ENCODE measurements at regions not wholly inside any gene's neighbourhood (a gene's known extent, or its start where the extent isn't known, plus 50 kb on each side); places are given as distances from the start of the nearest gene placed in this dataset.
A peak's percentile ranks its signal among the peaks of the same experiment; 100 is the strongest.
"Not testable (repeated sequence)": the region's sequence is repeated elsewhere in the genome, so short reads cannot be mapped to it uniquely, and the experiment has no call there.

GRCh38 chr17:64779376-64780095, 117.4 kb upstream of the SMURF2 start:
- no peak overlapping the region for H3K27ac ChIP-seq (ENCODE audit: low read length)
- H3K79me2 ChIP-seq (ENCODE audit: low read length), result no peaks in the 10 kb centered on the region
- H3K4me3 ChIP-seq (ENCODE audit: low read length), result no peak overlapping the region
- H2AFZ ChIP-seq (ENCODE audit: low read depth, low read length), result no peak overlapping the region
- no peaks in the 10 kb centered on the region for H3K27me3 ChIP-seq (ENCODE audit: low read depth, low read length)
- no peak overlapping the region for H3K4me2 ChIP-seq (ENCODE audit: low read length)
- TF ChIP-seq EZH2phosphoT487 (IDR thresholded peaks at IDR 0.05; ENCODE audit: low read depth) (no peak), CTCF (IDR thresholded peaks at IDR 0.05; ENCODE audit: low read depth, low read length) (no peak)
- no peaks in the 10 kb centered on the region for H3K9me3 ChIP-seq (ENCODE audit: insufficient read depth, low read length)
- H3K36me3 ChIP-seq (replicated peaks; ENCODE audit: low read depth, low read length), result peaks cover 3% of the 10 kb centered on the region
- H3K9ac ChIP-seq (ENCODE audit: low read length), result no peak overlapping the region
- H4K20me1 ChIP-seq (ENCODE audit: insufficient read depth, low read length), result no peaks in the 10 kb centered on the region
- H3K4me1 ChIP-seq (ENCODE audit: low read length), result peaks cover 25% of the 10 kb centered on the region

DNA sequence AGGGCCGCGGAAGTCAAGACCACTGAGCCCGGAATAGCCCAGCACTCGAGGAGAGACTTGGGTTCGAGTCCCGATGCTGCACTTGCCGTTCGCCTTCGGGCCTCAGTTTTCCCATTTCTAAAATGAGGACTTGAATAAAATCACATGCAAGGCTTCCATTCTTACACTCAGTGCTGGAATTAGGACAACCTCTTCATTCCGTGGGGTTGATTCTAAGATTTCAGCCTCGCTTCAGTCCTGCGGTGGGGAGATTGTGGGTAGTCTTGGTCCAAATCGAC, 116.9 kb upstream of the SMURF2 start:
- H3K27ac ChIP-seq (ENCODE audit: low read length); H3K4me2 ChIP-seq (ENCODE audit: low read length); H3K27me3 ChIP-seq (ENCODE audit: low read depth, low read length); H3K9ac ChIP-seq (ENCODE audit: low read length); H3K79me2 ChIP-seq (ENCODE audit: low read length); H4K20me1 ChIP-seq (ENCODE audit: insufficient read depth, low read length); H3K4me3 ChIP-seq (ENCODE audit: low read length); H2AFZ ChIP-seq (ENCODE audit: low read depth, low read length); H3K36me3 ChIP-seq (replicated peaks; ENCODE audit: low read depth, low read length); H3K9me3 ChIP-seq (ENCODE audit: insufficient read depth, low read length): not testable (repeated sequence)
- H3K4me1 ChIP-seq (ENCODE audit: low read length), result peaks cover 30% of the 10 kb centered on the region

GRCh38 chr17:64778240-64779097, 116.4 kb upstream of the SMURF2 start:
- H2AFZ ChIP-seq (ENCODE audit: low read depth, low read length), result no peak overlapping the region
- H3K79me2 ChIP-seq (ENCODE audit: low read length), result no peaks in the 10 kb centered on the region
- H4K20me1 ChIP-seq (ENCODE audit: insufficient read depth, low read length), result no peaks in the 10 kb centered on the region
- H3K4me2 ChIP-seq (ENCODE audit: low read length), result peak overlapping the region; percentile 100
- H3K9ac ChIP-seq (ENCODE audit: low read length), result no peak overlapping the region
- peaks cover 35% of the 10 kb centered on the region for H3K4me1 ChIP-seq (ENCODE audit: low read length)
- peak overlapping the region; percentile 84 for H3K27ac ChIP-seq (ENCODE audit: low read length)
- H3K27me3 ChIP-seq (ENCODE audit: low read depth, low read length), result no peaks in the 10 kb centered on the region
- TF ChIP-seq EZH2phosphoT487 (IDR thresholded peaks at IDR 0.05; ENCODE audit: low read depth), result no peak
- no peak for TF ChIP-seq CTCF (IDR thresholded peaks at IDR 0.05; ENCODE audit: low read depth, low read length)
- H3K4me3 ChIP-seq (ENCODE audit: low read length), result peak overlapping the region; percentile 83; the same call in 1 of the 2 replicates
- no peaks in the 10 kb centered on the region for H3K9me3 ChIP-seq (ENCODE audit: insufficient read depth, low read length)
- H3K36me3 ChIP-seq (replicated peaks; ENCODE audit: low read depth, low read length), result peaks cover 3% of the 10 kb centered on the region

GRCh38 chr17:64777415-64778239, 115.5 kb upstream of the SMURF2 start:
- no peak overlapping the region for H2AFZ ChIP-seq (ENCODE audit: low read depth, low read length)
- H3K4me2 ChIP-seq (ENCODE audit: low read length), result peak overlapping the region; percentile 100
- H3K9ac ChIP-seq (ENCODE audit: low read length), result peak overlapping the region; percentile 63
- H4K20me1 ChIP-seq (ENCODE audit: insufficient read depth, low read length), result no peaks in the 10 kb centered on the region
- no peaks in the 10 kb centered on the region for H3K9me3 ChIP-seq (ENCODE audit: insufficient read depth, low read length)
- H3K4me3 ChIP-seq (ENCODE audit: low read length), result peak overlapping the region; percentile 83
- no peaks in the 10 kb centered on the region for H3K79me2 ChIP-seq (ENCODE audit: low read length)
- H3K4me1 ChIP-seq (ENCODE audit: low read length), result peaks cover 32% of the 10 kb centered on the region
- H3K27ac ChIP-seq (ENCODE audit: low read length), result peak overlapping the region; percentile 84
- TF ChIP-seq CTCF (IDR thresholded peaks at IDR 0.05; ENCODE audit: low read depth, low read length) (no peak), EZH2phosphoT487 (IDR thresholded peaks at IDR 0.05; ENCODE audit: low read depth) (no peak)
- peaks cover 3% of the 10 kb centered on the region for H3K36me3 ChIP-seq (replicated peaks; ENCODE audit: low read depth, low read length)
- H3K27me3 ChIP-seq (ENCODE audit: low read depth, low read length), result no peaks in the 10 kb centered on the region

All from OCI-LY3 (cell line).